ENCODE measurements at regions not wholly inside any gene's neighbourhood (a gene's known extent, or its start where the extent isn't known, plus 50 kb on each side); places are given as distances from the start of the nearest gene placed in this dataset.

- Histone ChIP-seq H3K27ac (no peak overlapping the region), H3K36me3 (no peaks in the 10 kb centered on the region), H3K4me1 (peaks cover 0 to 21% (median 0%) of the 10 kb centered on the region in 3 donors), H3K27me3 (no peaks in the 10 kb centered on the region), H3K9me3 (no peaks in the 10 kb centered on the region), H3K4me3 (no peak overlapping the region)
- WGBS, 2 donors (ENCODE audit: low coverage in 1 of 2), result 82 to 90% methylated on average over 3 of the region's 3 CpGs
- TF ChIP-seq EP300 (IDR thresholded peaks at IDR 0.05) (no peak), POLR2AphosphoS5 (IDR thresholded peaks at IDR 0.05) (no peak), POLR2A (IDR thresholded peaks at IDR 0.05) (no peak), CTCF (IDR thresholded peaks at IDR 0.05) (no peak)
- no peak for ATAC-seq
Observed at GRCh38 chr7:41311301-41311700, 391.6 kb downstream of the INHBA start.

- no peak for TF ChIP-seq POLR2AphosphoS5 (IDR thresholded peaks at IDR 0.05)
- TF ChIP-seq CTCF (IDR thresholded peaks at IDR 0.05), result no peak
- TF ChIP-seq POLR2A (IDR thresholded peaks at IDR 0.05), result no peak
- TF ChIP-seq EP300 (IDR thresholded peaks at IDR 0.05), result no peak
- WGBS, 2 donors (ENCODE audit: low coverage in 1 of 2), result 89 to 100% methylated on average over 2 of the region's 2 CpGs
Observed at GRCh38 chr7:41306486-41306885, 396.4 kb downstream of the INHBA start.

GRCh38 chr7:41305001-41305400, 397.9 kb downstream of the INHBA start:
- ATAC-seq, result no peak
- no CpG with 5 or more reads among the region's 1 CpG for WGBS, 2 donors (ENCODE audit: low coverage in 1 of 2)
- no peak for TF ChIP-seq EP300 (IDR thresholded peaks at IDR 0.05)
- no peak for TF ChIP-seq CTCF (IDR thresholded peaks at IDR 0.05)
- no peak for TF ChIP-seq POLR2AphosphoS5 (IDR thresholded peaks at IDR 0.05)
- TF ChIP-seq POLR2A (IDR thresholded peaks at IDR 0.05), result no peak
- no peak overlapping the region for H3K4me3 ChIP-seq
- H3K27me3 ChIP-seq, result no peaks in the 10 kb centered on the region
- no peaks in the 10 kb centered on the region for H3K9me3 ChIP-seq
- H3K27ac ChIP-seq, result no peak overlapping the region
- H3K4me1 ChIP-seq, result peaks cover 0 to 11% (median 0%) of the 10 kb centered on the region in 3 donors
- no peaks in the 10 kb centered on the region for H3K36me3 ChIP-seq

More at GRCh38 chr7:41306486-41306885, 396.4 kb downstream of the INHBA start:
- H3K36me3 ChIP-seq, result no peaks in the 10 kb centered on the region
- no peaks in the 10 kb centered on the region for H3K27me3 ChIP-seq
- no peaks in the 10 kb centered on the region for H3K9me3 ChIP-seq
- no peak overlapping the region for H3K4me3 ChIP-seq
- peaks cover 0 to 15% (median 0%) of the 10 kb centered on the region in 3 donors for H3K4me1 ChIP-seq
- H3K27ac ChIP-seq, result no peak overlapping the region
- ATAC-seq, result no peak

GRCh38 chr7:41303709-41304108, 399.2 kb downstream of the INHBA start:
- 94 to 96% methylated on average over 3 to 4 of the region's 4 CpGs for WGBS, 2 donors (ENCODE audit: low coverage in 1 of 2)
- ATAC-seq, result no peak
- Histone ChIP-seq H3K27me3 (no peaks in the 10 kb centered on the region), H3K27ac (no peak overlapping the region), H3K9me3 (no peaks in the 10 kb centered on the region), H3K36me3 (no peaks in the 10 kb centered on the region), H3K4me1 (no peaks in the 10 kb centered on the region), H3K4me3 (no peak overlapping the region)
- TF ChIP-seq CTCF (IDR thresholded peaks at IDR 0.05) (no peak), POLR2AphosphoS5 (IDR thresholded peaks at IDR 0.05) (no peak), EP300 (IDR thresholded peaks at IDR 0.05) (no peak), POLR2A (IDR thresholded peaks at IDR 0.05) (no peak)

- ATAC-seq, result no peak
- 71 to 75% methylated on average over 1 to 2 of the region's 2 CpGs for WGBS, 2 donors (ENCODE audit: low coverage in 1 of 2)
- no peak overlapping the region for H3K4me3 ChIP-seq
- H3K27me3 ChIP-seq, result no peaks in the 10 kb centered on the region
- TF ChIP-seq CTCF (IDR thresholded peaks at IDR 0.05) (no peak), POLR2AphosphoS5 (IDR thresholded peaks at IDR 0.05) (no peak), EP300 (IDR thresholded peaks at IDR 0.05) (no peak), POLR2A (IDR thresholded peaks at IDR 0.05) (no peak)
- no peaks in the 10 kb centered on the region for H3K9me3 ChIP-seq
- no peak overlapping the region for H3K27ac ChIP-seq
- H3K4me1 ChIP-seq, result no peaks in the 10 kb centered on the region
- no peaks in the 10 kb centered on the region for H3K36me3 ChIP-seq
Observed at GRCh38 chr7:41298409-41298808, 404.5 kb downstream of the INHBA start.
